ENCODE measurements at regions not wholly inside any gene's neighbourhood (a gene's known extent, or its start where the extent isn't known, plus 50 kb on each side); places are given as distances from the start of the nearest gene placed in this dataset.

- no peak for TF ChIP-seq TAF1 (IDR thresholded peaks at IDR 0.05; ENCODE audit: borderline replicate concordance, insufficient read depth, low read length)
- no peak for TF ChIP-seq REST (IDR thresholded peaks at IDR 0.05; ENCODE audit: insufficient read depth in 1 of 2, low read depth in 2 of 2, low read length in 2 of 2)
- no peak for TF ChIP-seq POLR2AphosphoS5 (IDR thresholded peaks at IDR 0.05; ENCODE audit: low read depth, low read length)
- no peak for TF ChIP-seq SIN3A (IDR thresholded peaks at IDR 0.05; ENCODE audit: borderline replicate concordance, insufficient read depth, low read length)
- TF ChIP-seq FOXP2 (optimal IDR thresholded peaks at IDR 0.05; ENCODE audit: borderline replicate concordance, extremely low read depth, extremely low read length, insufficient read depth), result no peak
These were observed 779.5 kb downstream of the TRIML1 start for GRCh38 chr4:188918787-188919186.

DNA sequence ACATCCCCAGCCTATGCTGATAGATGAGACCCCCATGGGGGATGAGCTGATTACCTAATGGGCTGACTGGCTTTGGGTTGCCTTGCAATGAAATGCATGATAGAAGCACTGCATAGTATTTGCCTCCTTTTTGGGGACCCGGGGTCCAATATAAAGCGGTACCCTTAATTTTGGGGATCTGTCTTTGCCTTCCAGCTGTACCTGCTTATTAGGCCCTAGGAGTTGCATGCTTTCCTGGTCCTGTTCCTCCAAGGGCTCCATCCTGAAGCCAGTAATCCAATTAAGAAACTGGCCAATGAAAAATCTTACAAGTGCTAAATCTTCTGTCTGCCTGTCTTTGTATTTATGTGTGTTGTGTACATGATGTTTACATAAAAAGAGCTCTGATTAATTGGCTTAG lies 791.6 kb downstream of the TRIML1 start:
- no peak for TF ChIP-seq FOXP2 (optimal IDR thresholded peaks at IDR 0.05; ENCODE audit: borderline replicate concordance, extremely low read depth, extremely low read length, insufficient read depth)
- no peak for TF ChIP-seq SIN3A (IDR thresholded peaks at IDR 0.05; ENCODE audit: borderline replicate concordance, insufficient read depth, low read length)
- no peak for TF ChIP-seq REST (IDR thresholded peaks at IDR 0.05; ENCODE audit: insufficient read depth in 1 of 2, low read depth in 2 of 2, low read length in 2 of 2)
- no peak for TF ChIP-seq POLR2AphosphoS5 (IDR thresholded peaks at IDR 0.05; ENCODE audit: low read depth, low read length)
- no peak for TF ChIP-seq TAF1 (IDR thresholded peaks at IDR 0.05; ENCODE audit: borderline replicate concordance, insufficient read depth, low read length)

DNA sequence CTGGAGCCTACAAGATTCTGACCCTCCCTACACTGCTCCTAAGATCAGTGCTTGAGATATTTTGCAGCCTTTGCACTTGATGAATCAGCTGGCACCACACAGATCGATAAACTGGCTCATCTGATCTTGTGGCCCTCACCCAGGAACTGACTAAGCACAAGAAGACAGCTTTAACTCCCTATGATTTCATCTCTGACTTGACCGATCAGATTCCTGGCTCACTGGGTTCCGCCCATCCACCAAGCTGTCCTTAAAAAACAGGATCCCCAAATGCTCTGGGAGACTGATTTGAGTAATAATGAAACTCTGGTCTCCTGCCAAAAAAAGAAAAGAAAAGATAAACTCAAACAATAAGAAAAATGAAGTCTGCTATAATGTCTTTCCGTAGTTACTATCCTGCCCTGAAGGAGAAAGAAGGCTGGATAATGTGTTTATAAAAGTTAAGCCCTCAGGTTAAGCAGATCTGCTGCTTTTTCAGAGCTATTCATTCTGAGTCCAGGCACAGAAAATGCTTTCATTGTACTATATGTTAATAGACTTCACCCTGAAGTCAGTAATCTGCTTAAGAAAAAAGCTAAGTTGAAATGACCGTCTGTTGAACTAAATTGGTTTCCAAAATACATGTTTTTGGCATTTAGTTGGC lies 795.2 kb downstream of the TRIML1 start:
- TF ChIP-seq REST (IDR thresholded peaks at IDR 0.05; ENCODE audit: insufficient read depth in 1 of 2, low read depth in 2 of 2, low read length in 2 of 2), result no peak
- TF ChIP-seq POLR2AphosphoS5 (IDR thresholded peaks at IDR 0.05; ENCODE audit: low read depth, low read length), result no peak
- TF ChIP-seq TAF1 (IDR thresholded peaks at IDR 0.05; ENCODE audit: borderline replicate concordance, insufficient read depth, low read length), result no peak
- no peak for TF ChIP-seq FOXP2 (optimal IDR thresholded peaks at IDR 0.05; ENCODE audit: borderline replicate concordance, extremely low read depth, extremely low read length, insufficient read depth)
- no peak for TF ChIP-seq SIN3A (IDR thresholded peaks at IDR 0.05; ENCODE audit: borderline replicate concordance, insufficient read depth, low read length)

- TF ChIP-seq POLR2AphosphoS5 (IDR thresholded peaks at IDR 0.05; ENCODE audit: low read depth, low read length) (no peak), TAF1 (IDR thresholded peaks at IDR 0.05; ENCODE audit: borderline replicate concordance, insufficient read depth, low read length) (no peak), REST (IDR thresholded peaks at IDR 0.05; ENCODE audit: insufficient read depth in 1 of 2, low read depth in 2 of 2, low read length in 2 of 2) (no peak), FOXP2 (optimal IDR thresholded peaks at IDR 0.05; ENCODE audit: borderline replicate concordance, extremely low read depth, extremely low read length, insufficient read depth) (no peak), SIN3A (IDR thresholded peaks at IDR 0.05; ENCODE audit: borderline replicate concordance, insufficient read depth, low read length) (no peak)
These were observed 802.4 kb downstream of the TRIML1 start for GRCh38 chr4:188941524-188942119.
